GM21367 (cell line): ENCODE measurements at regions not wholly inside any gene's neighbourhood (a gene's known extent, or its start where the extent isn't known, plus 50 kb on each side); places are given as distances from the start of the nearest gene placed in this dataset.

ENCODE experiments used
- ATAC-seq: cut with Tn5 transposase; IDR thresholded peaks from one replicate; pipeline ENCODE4 v1.9.1; 2021; ENCODE audit not compliant: unreplicated experiment

DNA sequence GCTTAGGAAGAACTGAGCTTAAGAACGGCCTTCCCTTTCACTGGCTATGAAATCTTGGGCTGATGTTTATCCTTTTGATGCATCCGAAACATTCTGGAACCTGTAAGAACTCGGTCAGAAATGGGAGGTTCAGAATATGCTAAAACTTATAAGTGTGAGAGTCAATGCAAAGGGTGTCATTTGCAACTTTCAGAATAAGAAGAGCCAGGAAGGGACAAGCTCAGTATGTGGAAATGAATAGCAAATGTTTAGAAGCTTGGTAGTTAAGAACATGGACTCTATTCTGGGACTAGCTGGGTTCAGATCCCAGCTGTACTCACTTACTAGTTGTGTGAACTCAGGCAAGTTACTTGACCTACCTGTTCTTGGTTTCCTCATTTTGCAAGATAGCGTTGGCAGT, 234.1 kb downstream of the OMA1 start:
- ATAC-seq, result no peak

DNA sequence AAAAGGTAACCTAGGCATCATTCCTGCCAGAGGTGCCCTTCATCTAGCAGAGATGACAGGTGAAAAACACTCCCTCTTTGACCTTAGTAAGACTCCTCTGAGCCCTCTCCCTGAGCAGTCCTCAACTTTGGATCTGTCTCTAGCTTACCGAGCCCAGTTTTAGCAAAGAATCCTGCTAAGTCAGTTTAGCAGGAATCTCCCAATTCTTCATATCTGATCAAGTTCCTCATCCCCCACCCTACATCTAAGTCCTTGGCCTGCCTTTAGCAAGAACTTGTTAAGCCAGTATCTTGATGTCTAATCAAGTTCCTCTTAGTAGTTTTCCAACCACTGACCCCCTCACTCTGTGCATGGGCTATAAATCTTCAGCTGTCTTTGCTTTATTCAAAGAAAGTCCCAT, 235.6 kb downstream of the OMA1 start:
- no peak for ATAC-seq

DNA sequence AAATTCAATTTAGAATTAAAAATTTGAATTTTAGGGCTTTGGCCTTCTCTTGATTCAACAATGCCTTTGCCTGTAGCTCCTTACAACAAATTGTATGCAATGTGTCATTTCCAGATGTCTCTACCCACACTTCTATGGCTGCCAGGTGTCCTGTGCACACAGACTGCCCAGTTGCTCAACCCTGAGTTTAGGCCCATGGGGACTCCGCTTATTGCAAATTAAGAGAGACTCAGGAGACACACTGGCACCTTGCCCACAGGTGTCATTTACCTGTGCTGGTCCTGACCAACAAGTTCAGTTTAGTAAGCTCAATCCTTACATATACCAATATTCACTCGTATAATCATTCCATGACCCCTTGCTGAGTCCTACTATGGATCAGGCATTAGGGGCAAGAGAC, 236.1 kb downstream of the OMA1 start:
- no peak for ATAC-seq

DNA sequence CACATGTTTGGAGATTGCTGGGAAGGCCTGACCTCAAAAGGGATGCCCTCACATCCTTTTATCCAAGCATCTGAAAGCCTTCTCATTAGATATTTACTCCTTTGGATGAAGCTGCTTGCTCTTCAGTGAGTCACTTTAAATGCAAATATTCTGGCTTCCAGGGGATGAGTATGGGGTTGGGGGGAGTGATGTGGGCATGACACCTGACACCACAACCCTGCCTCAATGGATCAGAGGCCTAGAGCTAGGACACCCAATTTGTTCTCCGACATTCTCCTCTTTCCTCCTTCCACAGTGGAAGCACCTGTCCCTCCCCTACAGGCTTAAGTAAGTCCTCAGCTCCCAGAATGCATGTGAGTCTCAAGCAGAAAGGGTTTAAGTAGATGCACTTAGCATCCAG, 238.3 kb downstream of the OMA1 start:
- no peak for ATAC-seq

DNA sequence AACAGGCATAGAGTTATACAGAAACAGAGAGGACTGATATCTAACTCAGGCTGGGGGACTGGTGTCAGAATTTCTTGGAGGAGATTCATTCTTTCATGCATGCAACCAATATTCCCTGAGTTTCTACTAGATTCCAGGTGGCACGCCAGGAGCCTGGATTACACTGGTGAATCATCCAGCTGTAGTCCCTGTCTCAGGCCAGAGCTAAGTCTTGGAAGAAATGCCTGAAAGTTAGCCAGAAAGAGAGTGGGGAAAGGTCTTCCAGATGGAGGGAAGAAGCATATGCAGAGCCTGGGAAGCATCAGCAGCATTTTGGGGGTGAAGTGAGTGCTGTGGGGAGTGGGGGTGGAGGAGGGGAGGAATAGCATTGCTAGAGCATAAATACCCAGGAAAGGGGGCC, 239.1 kb downstream of the OMA1 start:
- no peak for ATAC-seq

DNA sequence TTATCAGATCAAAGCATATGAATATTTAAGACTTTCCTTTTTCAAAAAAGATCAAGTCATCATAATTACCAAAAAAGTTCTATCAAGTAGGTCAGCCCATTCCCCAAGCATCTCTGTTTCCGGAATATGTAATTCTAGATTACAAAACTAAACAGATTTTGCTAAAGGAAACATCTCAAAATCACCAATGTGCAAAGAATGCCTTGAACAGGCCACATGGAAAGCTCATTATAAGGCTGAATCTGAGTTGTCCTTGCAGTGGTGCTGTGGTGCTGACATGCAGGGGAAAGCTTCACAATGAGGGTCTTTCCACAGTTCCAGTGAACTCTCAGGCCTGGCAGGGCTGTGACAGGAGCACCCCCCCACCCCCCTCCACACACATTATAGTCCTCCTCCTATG, 240.9 kb downstream of the OMA1 start:
- no peak for ATAC-seq

DNA sequence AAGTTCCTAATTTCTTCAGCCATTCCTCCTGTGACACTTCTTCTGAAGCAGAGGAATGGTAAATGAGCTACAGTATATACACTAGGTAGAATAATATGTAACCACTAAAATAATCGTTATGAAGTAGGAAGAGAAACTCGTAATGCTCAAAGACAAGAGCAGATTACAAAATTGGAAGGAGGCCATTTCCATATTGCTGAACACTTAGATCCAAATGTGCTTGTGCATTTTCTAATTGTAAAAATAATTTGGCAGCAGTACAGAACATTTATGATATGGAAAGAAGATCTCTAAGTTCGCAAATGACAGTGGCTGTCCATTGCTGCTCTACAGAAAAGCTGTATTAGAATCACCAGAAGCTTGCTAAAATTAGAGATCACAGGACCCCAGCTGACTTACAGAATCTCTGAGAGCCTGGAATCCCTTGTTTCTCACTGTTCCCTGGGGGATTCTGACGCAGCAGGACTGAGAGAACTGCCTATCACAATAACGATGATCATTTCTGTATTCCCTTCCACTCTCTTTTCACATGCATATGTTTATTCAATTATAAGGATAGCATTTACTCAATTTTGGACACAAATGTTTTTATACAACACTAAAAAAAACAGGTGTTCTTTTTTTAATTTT, 242.1 kb downstream of the OMA1 start:
- ATAC-seq, result no peak

DNA sequence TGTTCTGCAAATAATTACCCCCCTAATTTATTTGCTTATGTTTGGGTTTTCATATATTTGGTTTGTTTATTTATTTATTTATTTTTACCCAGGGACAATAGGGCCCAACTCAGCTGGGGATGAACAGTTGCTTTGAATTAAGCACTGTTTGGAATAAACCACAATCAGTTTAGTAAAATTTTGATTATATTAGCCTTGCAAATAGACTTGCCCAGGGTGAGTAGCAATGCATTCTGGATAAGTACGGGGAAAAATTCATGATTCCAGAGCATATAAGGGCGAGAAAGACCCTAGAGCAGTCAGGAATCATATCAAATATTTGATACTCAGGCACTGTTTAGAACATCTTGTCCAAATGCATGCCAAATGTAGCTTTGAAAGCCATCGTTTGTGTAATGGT, 242.7 kb downstream of the OMA1 start:
- no peak for ATAC-seq

DNA sequence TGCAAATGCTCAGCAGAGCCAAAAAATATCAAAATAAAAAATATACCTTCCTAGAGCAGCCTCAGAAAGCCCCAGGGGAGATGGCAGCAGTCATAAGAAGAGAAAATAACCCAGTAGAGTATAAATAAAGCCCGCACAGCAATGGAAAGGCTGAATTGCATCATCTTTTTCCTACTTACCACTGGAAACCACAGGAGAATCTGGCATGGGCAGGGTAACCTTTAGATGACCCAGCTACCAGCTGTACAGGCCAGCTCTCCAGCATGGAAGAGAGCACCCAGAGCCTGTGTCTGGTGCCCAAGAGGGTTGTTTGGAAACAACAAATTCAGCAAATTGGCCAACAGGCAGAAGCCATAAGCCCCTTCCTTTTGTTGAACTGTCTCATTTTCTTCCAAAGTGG, 253.1 kb downstream of the OMA1 start:
- ATAC-seq, result no peak

DNA sequence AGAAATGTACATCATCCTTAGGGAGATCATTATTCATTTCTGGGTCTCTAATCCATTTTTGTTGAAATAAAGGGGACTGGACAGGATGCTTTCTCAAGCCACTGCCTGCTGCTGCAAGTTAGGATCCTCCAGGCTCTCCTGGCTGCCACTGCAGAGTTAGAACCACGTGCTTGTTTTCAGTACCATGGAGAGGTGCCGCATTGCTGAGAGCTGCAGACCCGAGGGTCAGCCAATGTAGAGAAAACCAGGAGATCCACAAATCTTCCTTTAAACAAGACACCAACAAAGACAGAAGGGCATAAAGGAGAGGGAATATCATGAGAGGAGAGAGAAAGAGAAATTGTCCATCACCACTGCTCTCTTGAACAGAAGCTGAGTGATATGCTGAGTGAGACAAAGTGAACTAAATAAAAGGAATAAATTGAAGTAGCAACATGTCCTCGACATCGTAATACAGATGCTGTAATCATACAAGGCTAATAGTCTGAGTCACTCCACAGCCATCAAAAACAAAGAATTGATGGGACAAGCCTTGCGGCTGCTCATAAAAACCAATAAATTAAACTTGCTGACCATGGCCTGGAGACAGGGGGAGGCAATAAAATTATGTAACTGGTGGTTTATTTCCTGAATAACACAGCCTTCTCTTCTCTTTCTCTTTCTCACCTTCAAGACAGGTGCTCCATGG, 255.7 kb downstream of the OMA1 start:
- no peak for ATAC-seq

DNA sequence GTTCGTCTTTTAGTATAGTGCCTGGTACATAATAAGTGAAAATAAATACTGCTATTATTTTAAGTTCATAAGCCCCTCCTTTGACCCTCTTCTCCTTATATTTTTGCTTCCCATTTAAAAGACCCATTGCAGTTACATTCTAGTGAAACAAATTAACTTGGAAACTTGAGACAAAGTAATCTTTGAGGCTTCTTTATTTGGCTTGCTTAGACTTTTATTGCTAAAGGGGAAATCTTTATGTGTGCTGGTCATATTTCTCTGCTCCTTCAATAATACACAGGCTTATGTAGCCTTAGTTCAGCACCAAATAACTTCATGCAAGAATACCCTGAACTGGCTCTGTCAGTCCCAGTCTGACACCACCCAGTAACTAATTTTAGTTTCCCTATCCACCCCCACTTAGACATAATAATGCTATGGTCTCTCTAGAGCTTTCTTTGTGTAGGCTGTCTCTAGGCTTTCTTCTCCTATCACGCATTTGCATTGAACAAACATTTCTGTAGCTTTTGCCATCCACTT, 257.8 kb downstream of the OMA1 start:
- no peak for ATAC-seq

DNA sequence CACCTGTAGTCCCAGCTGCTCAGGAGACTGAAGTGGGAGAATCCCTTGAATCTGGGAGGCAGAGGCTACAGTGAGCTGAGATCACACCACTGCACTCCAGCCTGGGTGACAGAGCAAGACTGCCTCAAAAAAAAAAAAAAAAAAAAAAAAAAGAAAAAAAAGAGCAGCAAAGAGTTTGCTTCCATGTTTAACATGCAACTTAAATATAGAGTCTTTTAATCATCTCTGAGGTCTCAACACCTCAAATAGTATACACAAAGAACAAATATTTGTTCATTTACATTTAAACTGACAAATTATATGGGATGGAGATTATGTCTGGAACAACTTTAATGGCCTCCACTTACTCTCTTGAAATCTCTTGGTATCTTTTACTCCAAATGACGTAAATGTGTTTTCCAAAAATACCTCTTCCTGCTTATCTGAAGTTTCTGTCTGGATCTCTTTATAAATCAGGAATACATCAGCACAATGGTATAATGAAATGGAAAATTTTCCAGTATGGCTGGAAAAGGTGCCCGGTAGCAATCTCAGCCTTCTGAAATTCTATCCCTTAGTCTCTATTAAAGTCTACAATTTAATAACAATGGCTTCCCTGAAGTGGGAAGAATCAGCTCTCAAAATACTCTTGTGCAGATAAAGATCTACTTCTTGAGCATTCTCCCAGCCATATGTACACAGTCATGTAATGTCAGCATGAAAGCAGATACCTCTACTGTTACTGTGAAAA, 258.5 kb downstream of the OMA1 start:
- no peak for ATAC-seq

DNA sequence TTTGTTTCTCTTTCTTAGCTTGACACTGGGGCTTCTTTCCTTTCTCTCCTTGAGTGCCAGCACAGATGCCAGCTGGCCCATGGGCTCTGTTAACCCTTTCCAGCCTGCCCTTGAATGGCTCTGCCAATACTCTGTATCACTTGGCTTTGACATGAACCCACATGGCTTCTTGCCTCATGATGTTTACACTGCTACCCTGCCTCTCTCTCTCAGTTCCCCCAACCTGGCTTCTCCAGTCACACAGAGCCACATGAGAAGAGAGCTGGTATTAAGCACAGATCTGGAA, 262.4 kb downstream of the OMA1 start:
- no peak for ATAC-seq

DNA sequence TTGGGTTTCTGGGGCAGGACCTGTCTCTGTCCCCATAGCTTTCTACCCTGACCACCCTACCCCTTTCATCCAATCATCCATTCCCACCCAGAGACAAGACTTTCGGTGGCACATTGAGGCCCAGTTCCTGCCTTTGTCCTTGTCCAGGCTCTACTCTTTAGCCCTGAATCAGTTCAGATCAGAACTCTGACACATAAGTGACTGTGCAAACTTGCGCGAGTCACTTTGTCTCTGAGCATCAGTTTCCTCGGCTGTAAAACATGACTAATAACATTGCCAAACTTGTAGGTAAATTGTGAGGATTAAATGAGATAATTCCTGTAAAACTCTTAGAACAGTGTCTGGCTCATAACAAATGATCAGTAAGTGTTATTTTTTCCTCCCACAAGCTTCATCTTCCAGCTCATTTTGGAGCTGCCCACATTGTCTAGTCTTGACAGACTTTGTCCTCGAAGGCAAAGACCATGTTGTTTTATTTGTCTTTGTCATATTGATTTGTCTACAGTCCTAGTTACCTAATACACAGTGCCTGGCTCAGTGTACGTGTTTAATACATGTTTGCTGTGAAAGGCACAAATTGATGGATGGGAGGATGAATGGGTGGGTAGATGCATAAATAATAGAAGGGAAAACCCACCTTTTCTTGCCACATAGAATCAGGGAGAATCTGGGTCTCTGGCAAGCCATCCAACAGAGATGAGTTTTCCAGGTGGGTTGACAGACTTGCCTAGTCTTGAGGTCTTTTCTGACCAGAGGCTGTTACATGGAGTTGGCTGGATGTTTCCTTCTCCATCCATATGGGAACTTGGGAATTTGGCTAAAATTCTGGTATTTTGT, 262.9 kb downstream of the OMA1 start:
- no peak for ATAC-seq

DNA sequence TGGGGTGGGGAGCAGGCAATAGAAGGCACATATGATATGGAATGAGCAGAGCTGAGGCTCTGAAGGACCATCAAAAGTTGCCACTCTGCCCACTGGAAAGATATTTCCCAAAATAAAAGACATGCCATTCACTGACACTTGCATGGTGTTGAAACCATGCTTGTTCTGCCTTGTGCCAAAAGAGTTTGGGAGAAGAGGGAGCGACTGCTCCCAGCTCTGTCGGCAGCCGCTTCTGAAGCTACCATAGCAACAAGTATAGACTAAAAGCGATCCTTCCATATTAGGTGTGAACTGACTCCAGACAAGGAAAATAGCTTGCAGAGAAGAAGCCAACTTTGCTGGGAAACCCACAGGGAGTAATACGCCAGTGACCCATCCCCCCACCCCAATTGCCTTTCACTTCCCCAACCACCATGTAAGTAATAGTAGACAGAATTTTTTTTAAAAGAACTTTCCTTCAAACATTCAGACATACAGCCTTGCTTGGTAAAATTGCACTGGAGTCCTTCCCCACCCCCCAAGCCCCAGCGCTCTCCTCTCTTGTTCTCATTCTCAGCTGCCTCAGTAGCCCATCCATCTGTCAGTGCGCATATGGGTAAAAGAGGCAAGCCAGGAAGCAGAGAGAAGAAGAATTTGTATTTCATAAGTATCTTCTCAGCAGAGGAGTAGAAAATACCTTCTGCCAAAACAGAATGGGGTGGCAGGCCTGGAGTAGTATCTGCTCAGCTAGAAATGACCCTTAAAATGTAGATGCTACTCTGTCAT, 263.7 kb downstream of the OMA1 start:
- no peak for ATAC-seq

DNA sequence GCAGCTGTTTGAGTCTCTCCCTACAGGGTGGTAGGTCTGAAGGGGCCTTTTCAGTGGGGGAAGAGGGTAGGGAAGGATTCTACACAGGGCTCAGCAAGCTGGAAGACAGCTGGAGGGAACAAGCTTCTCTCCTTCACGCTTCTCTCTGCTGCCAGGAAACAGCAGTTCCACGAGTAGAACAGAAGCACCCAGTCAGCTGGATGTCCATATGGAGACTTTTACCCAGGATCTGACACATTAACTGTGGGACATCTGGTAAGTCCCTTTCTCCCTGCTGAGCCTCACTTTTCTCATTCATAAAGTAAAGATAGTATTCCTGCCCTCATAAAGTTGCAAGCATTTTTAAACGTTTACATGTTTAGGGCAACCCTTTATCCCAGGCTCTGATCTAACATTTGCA, 280.3 kb downstream of the OMA1 start:
- ATAC-seq, result no peak

DNA sequence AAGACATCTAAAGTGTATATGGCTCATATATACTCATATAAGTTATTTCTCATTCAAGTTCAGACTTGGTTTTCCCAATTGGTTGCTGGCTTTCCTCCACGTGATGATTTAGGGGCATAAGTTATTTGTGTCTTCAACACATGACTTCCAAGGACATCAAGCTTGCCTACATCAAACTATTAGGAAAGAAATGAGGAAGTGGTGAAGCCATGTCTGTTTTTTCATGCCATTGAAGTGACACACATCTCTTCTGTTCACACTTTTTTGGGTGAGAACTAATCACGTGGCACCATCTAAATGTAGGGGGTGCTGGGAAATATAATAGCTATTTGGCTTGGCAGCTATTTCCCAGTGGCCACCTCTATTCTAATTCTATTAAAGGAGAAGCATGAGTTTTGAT, 282.1 kb downstream of the OMA1 start:
- ATAC-seq, result no peak

DNA sequence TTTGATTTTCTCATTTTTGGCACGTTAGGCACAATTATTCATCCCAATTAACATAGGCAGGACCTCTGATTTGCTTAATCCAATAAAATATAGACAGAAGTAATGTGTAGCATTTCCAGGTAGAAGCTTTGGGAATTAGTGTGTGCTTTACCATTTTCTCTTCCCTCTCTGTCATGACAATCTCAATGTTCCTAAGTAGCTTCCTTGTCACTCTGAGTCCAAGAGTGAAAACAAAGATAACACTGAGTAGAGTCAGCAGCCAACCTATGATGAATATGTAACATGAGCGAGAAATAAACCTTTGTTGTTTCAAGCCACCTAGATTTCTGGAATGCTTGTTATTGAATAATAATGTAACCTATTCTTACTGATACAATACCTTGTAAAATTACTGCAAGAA, 283.8 kb downstream of the OMA1 start:
- ATAC-seq, result no peak

DNA sequence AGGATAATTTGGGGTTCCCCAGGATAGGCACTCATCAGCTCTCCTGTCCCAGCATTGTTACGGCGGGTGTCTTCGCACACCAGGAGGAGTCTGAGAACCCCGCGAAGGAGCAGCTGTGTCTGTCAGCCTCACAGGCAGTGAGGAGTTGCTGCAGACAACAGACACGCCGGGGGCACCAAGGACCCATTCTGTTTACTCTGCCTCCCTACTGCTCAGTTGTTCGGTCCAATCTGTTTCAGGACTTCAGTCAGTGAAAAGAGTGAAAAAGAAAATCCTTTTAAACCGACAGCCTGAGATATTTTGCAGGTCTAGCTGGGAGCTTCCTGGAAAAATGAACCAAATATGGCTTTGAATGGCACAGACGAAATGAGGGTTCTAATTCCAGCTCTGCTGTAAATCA, 288.4 kb downstream of the OMA1 start:
- no peak for ATAC-seq

DNA sequence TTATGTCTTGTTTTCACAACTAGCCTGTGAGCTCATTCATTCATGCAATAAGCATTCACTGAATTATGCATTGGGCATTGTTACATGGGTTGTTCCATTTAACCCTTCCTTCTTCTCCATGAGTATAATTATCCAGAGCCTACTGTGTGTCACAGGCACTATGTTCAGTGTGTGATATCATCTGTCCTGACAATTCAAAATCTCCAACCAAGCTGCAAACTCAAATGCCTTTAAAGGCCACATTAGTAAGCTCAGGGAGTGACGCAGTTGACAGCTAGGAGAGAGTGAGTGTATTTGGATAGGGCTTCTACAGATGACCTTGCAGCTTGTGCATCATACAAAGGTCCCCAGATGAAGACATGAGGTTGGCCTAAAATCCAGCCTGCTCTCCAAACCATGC, 289.5 kb downstream of the OMA1 start:
- ATAC-seq, result no peak

DNA sequence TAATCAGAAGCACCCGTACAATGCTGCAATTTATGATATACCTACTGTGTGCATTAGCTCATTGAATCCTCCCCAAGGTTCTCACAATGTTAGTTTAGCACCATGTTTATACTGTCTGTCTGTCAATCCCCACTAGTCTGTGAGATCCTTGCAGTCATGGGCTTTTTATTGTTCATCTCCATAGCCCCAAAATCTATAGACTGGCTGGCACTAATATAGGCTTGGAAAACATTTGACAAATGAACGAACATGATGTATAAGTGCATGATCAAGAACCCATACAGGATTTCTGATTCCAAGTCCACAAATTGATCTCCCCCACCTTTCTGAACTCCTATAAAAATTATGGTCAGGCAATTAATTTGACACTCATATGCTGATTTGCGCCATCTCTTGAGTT, 290.0 kb downstream of the OMA1 start:
- ATAC-seq, result no peak
